T-helper 1 cell treated with Interleukin-12 subunit alpha and Interleukin-12 subunit beta and Interleukin-4 antibody, amounts not matched to agents 30 μg/mL and 1 μg/mL, for 36 hours (primary cell): ENCODE measurements at regions not wholly inside any gene's neighbourhood (a gene's known extent, or its start where the extent isn't known, plus 50 kb on each side); places are given as distances from the start of the nearest gene placed in this dataset.
"Not testable (repeated sequence)": the region's sequence is repeated elsewhere in the genome, so short reads cannot be mapped to it uniquely, and the experiment has no call there.

ENCODE experiments used
- H3K27ac Mint-ChIP-seq: one replicate; pipeline ENCODE4 v1.8.0; 2021; ENCODE audit warnings: mild to moderate bottlenecking, mixed read lengths
- H3K27me3 Mint-ChIP-seq: one replicate; pipeline ENCODE4 v1.8.0; 2021; ENCODE audit warnings: low read depth, mixed read lengths
- H3K36me3 Mint-ChIP-seq: one replicate; pipeline ENCODE4 v1.8.0; 2021; ENCODE audit warnings: low read depth, mixed read lengths
- H3K4me1 Mint-ChIP-seq: one replicate; pipeline ENCODE4 v1.8.0; 2021; ENCODE audit warnings: low read depth, mixed read lengths
- H3K4me3 Mint-ChIP-seq: one replicate; pipeline ENCODE4 v1.8.0; 2021; ENCODE audit warnings: mild to moderate bottlenecking, moderate library complexity, mixed read lengths
- H3K9me3 Mint-ChIP-seq: one replicate; pipeline ENCODE4 v1.8.0; 2021; ENCODE audit warnings: mixed read lengths

- Mint-ChIP-seq H3K4me1 (no peaks in the 10 kb centered on the region), H3K9me3 (peaks cover 23% of the 10 kb centered on the region), H3K27me3 (no peaks in the 10 kb centered on the region), H3K4me3 (no peak overlapping the region), H3K27ac (no peak overlapping the region), H3K36me3 (no peaks in the 10 kb centered on the region)
Measured at GRCh38 chr12:114616081-114616480, 67.9 kb downstream of the TBX3 start.

GRCh38 chr12:114614040-114614439 lies 69.9 kb downstream of the TBX3 start:
- Mint-ChIP-seq H3K27ac (no peak overlapping the region), H3K36me3 (no peaks in the 10 kb centered on the region), H3K27me3 (no peaks in the 10 kb centered on the region), H3K4me1 (no peaks in the 10 kb centered on the region), H3K9me3 (peaks cover 23% of the 10 kb centered on the region), H3K4me3 (no peak overlapping the region)

- no peaks in the 10 kb centered on the region for H3K4me1 Mint-ChIP-seq
- H3K4me3 Mint-ChIP-seq: no peak overlapping the region
- H3K36me3 Mint-ChIP-seq: no peaks in the 10 kb centered on the region
- H3K27me3 Mint-ChIP-seq: no peaks in the 10 kb centered on the region
- peaks cover 14% of the 10 kb centered on the region for H3K9me3 Mint-ChIP-seq
- no peak overlapping the region for H3K27ac Mint-ChIP-seq
Measured at GRCh38 chr12:114612062-114612461, 71.9 kb downstream of the TBX3 start.

- H3K4me3 Mint-ChIP-seq: no peak overlapping the region
- no peak overlapping the region for H3K27ac Mint-ChIP-seq
- no peaks in the 10 kb centered on the region for H3K4me1 Mint-ChIP-seq
- H3K9me3 Mint-ChIP-seq: peaks cover 11% of the 10 kb centered on the region
- no peaks in the 10 kb centered on the region for H3K36me3 Mint-ChIP-seq
- H3K27me3 Mint-ChIP-seq: no peaks in the 10 kb centered on the region
Measured at GRCh38 chr12:114611145-114612018, 72.6 kb downstream of the TBX3 start.

DNA sequence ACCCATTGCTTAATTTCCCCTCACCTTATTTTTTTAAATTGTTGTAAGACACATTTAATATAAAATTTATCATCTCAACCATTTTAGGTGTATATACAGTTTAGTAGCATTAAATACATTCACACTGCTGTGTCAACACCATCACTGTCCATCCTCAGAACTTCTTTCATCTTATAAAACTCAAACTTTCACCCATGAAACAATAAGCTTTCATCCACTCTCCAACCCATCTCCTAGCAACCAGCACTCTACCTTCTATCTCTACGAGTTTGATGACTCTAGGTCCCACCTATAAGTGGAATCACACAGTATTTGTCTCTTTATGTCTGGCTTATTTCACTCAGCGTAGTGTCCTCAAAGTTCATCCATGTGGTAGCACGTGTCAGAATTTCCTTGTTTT lies 75.5 kb downstream of the TBX3 start:
- no peaks in the 10 kb centered on the region for H3K4me1 Mint-ChIP-seq
- no peak overlapping the region for H3K4me3 Mint-ChIP-seq
- no peaks in the 10 kb centered on the region for H3K27me3 Mint-ChIP-seq
- no peaks in the 10 kb centered on the region for H3K9me3 Mint-ChIP-seq
- H3K36me3 Mint-ChIP-seq: no peaks in the 10 kb centered on the region
- H3K27ac Mint-ChIP-seq: no peak overlapping the region

DNA sequence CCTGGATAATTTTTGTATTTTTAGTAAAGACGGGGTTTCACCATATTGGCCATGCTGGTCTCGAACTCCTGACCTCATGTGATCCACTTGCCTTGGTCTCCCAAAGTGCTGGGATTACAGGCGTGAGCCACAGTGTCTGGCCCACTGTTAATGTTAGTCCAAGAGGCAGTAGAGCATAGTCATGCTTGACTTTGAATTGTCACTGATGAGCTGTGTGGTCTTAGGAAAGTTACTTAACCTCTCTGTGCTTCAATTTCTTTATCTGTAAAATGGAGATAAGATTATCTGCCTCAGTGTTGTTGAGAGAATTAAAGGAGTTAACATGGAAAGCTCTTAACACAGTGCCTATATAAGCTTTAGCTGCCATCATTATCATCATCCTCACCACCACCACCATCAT lies 78.1 kb downstream of the TBX3 start:
- Mint-ChIP-seq H3K4me3 (no peak overlapping the region), H3K27ac (no peak overlapping the region), H3K4me1 (no peaks in the 10 kb centered on the region), H3K36me3 (no peaks in the 10 kb centered on the region), H3K9me3 (no peaks in the 10 kb centered on the region), H3K27me3 (no peaks in the 10 kb centered on the region)

- H3K9me3 Mint-ChIP-seq: no peaks in the 10 kb centered on the region
- H3K4me1 Mint-ChIP-seq: no peaks in the 10 kb centered on the region
- no peaks in the 10 kb centered on the region for H3K36me3 Mint-ChIP-seq
- H3K27ac Mint-ChIP-seq: no peak overlapping the region
- no peaks in the 10 kb centered on the region for H3K27me3 Mint-ChIP-seq
- H3K4me3 Mint-ChIP-seq: no peak overlapping the region
Measured at GRCh38 chr12:114604606-114605005, 79.4 kb downstream of the TBX3 start.

DNA sequence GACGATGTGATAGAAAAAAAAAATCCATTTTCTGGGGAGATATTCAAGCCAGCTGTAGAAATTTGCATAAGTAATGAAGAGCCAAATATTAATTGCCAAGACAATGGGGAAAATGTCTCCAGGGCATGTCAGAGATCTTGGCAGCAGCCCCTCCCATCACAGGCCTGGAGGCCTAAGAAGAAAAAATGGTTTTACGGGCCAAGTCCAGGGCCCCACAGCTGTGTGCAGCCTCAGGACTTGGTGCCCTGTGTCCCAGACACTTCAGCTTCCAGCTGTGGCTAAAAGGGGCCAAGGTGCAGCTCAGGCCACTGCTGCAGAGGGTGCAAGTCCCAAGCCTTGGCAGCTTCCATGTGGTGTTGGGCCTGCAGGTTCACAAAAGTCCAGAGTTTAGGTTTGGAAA lies 83.4 kb downstream of the TBX3 start:
- H3K4me3 Mint-ChIP-seq, H3K4me1 Mint-ChIP-seq, H3K9me3 Mint-ChIP-seq, H3K27me3 Mint-ChIP-seq, H3K36me3 Mint-ChIP-seq, H3K27ac Mint-ChIP-seq: not testable (repeated sequence)

DNA sequence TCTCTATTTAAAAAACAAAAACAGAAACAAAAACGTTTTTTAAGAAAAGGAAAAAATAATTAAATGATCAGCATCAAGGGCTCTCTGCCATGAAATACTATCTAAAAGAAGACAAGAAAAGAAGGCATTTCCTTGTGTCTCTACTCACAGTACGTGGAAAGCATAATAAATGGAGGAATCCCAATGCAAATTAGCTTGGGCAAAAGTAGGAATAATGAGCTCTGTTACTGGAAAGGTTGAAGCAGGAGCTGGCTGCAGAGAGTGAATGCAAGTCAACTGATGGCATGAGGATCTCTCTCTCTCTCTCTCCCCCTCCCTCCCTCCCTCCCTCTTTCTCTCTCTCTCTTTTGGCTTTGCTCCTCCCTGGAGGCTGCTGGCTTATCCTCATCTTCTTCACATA lies 85.9 kb downstream of the TBX3 start:
- Mint-ChIP-seq H3K36me3 (no peaks in the 10 kb centered on the region), H3K27ac (no peak overlapping the region), H3K4me1 (no peaks in the 10 kb centered on the region)

DNA sequence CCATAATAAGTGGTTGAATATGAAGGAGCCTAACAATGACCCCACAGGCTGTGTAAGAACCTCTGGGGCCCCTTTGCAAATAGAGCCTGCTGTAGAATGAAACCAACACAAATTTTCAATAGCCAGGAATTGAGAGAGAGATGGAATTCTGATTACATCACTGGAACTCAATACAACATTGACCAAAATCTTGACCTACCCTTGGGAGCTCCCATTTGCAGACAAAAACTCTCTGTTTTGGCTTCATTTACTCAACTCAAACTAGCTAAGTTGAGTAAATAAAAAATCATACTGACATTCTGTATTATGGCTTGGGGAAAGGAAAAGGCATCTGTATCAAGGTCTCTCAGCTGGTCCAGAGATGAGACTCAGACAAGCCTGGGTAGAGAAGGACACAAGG lies 91.0 kb downstream of the TBX3 start:
- Mint-ChIP-seq H3K4me3 (no peak overlapping the region), H3K27me3 (no peaks in the 10 kb centered on the region), H3K9me3 (peaks cover 10% of the 10 kb centered on the region), H3K27ac (no peak overlapping the region), H3K4me1 (no peaks in the 10 kb centered on the region), H3K36me3 (no peaks in the 10 kb centered on the region)

More for the DNA sequence above, 85.9 kb downstream of the TBX3 start:
- peaks cover 4% of the 10 kb centered on the region for H3K9me3 Mint-ChIP-seq
- H3K27me3 Mint-ChIP-seq: no peaks in the 10 kb centered on the region
- no peak overlapping the region for H3K4me3 Mint-ChIP-seq

- no peaks in the 10 kb centered on the region for H3K4me1 Mint-ChIP-seq
- no peak overlapping the region for H3K4me3 Mint-ChIP-seq
- H3K27ac Mint-ChIP-seq: no peak overlapping the region
- H3K9me3 Mint-ChIP-seq: peaks cover 6% of the 10 kb centered on the region
- H3K36me3 Mint-ChIP-seq: no peaks in the 10 kb centered on the region
- no peaks in the 10 kb centered on the region for H3K27me3 Mint-ChIP-seq
Measured at GRCh38 chr12:114588061-114588460, 95.9 kb downstream of the TBX3 start.

GRCh38 chr12:114580306-114580705 lies 103.7 kb downstream of the TBX3 start:
- H3K36me3 Mint-ChIP-seq: no peaks in the 10 kb centered on the region
- no peaks in the 10 kb centered on the region for H3K27me3 Mint-ChIP-seq
- no peaks in the 10 kb centered on the region for H3K9me3 Mint-ChIP-seq
- H3K4me1 Mint-ChIP-seq: no peaks in the 10 kb centered on the region
- H3K4me3 Mint-ChIP-seq: no peak overlapping the region
- H3K27ac Mint-ChIP-seq: no peak overlapping the region

GRCh38 chr12:114579389-114579788 lies 104.6 kb downstream of the TBX3 start:
- Mint-ChIP-seq H3K4me1 (no peaks in the 10 kb centered on the region), H3K9me3 (no peaks in the 10 kb centered on the region), H3K27me3 (no peaks in the 10 kb centered on the region), H3K27ac (no peak overlapping the region), H3K4me3 (no peak overlapping the region), H3K36me3 (no peaks in the 10 kb centered on the region)

GRCh38 chr12:114562654-114563053 lies 121.3 kb downstream of the TBX3 start:
- no peaks in the 10 kb centered on the region for H3K4me1 Mint-ChIP-seq
- H3K9me3 Mint-ChIP-seq: no peaks in the 10 kb centered on the region
- no peaks in the 10 kb centered on the region for H3K27me3 Mint-ChIP-seq
- no peaks in the 10 kb centered on the region for H3K36me3 Mint-ChIP-seq
- no peak overlapping the region for H3K4me3 Mint-ChIP-seq
- H3K27ac Mint-ChIP-seq: no peak overlapping the region

- H3K27ac Mint-ChIP-seq: no peak overlapping the region
- H3K4me3 Mint-ChIP-seq: no peak overlapping the region
- H3K4me1 Mint-ChIP-seq: no peaks in the 10 kb centered on the region
- no peaks in the 10 kb centered on the region for H3K36me3 Mint-ChIP-seq
- no peaks in the 10 kb centered on the region for H3K9me3 Mint-ChIP-seq
- H3K27me3 Mint-ChIP-seq: no peaks in the 10 kb centered on the region
Measured at GRCh38 chr12:114555451-114555850, 128.5 kb downstream of the TBX3 start.

- Mint-ChIP-seq H3K27ac (no peak overlapping the region), H3K4me3 (no peak overlapping the region), H3K27me3 (no peaks in the 10 kb centered on the region), H3K4me1 (no peaks in the 10 kb centered on the region), H3K36me3 (no peaks in the 10 kb centered on the region), H3K9me3 (no peaks in the 10 kb centered on the region)
Measured at GRCh38 chr12:114547636-114548035, 136.3 kb downstream of the TBX3 start.
